Astrocyte (in vitro differentiated cells and primary cell): ENCODE measurements at regions not wholly inside any gene's neighbourhood (a gene's known extent, or its start where the extent isn't known, plus 50 kb on each side); places are given as distances from the start of the nearest gene placed in this dataset.

Source experiments
- DNase-seq: peaks from one replicate; pipeline ENCODE4 v3.0.0-alpha.2; 2010; ENCODE audit warnings: low read depth
- FAIRE-seq: peaks from 2 replicates; lab custom pipeline; 2011; peaks lifted over from hg19 to GRCh38; lab: Jason Lieb, UNC
- H2AFZ ChIP-seq: 2 replicates; pipeline ENCODE4 v1.6.0; 2012; ENCODE audit warnings: low read depth, low read length, inconsistent platforms
- H3K27ac ChIP-seq: 2 replicates; pipeline ENCODE4 v1.5.1; 2011; ENCODE audit warnings: low read depth, low read length, inconsistent platforms
- H3K27me3 ChIP-seq: 2 replicates; pipeline ENCODE4 v1.6.0; 2011; ENCODE audit warnings: low read length, inconsistent platforms; ENCODE audit not compliant: insufficient read depth
- H3K36me3 ChIP-seq: 2 replicates; pipeline ENCODE4 v1.5.1; 2011; ENCODE audit warnings: low read length, inconsistent platforms; ENCODE audit not compliant: insufficient read depth
- H3K4me1 ChIP-seq: 2 replicates; pipeline ENCODE4 v1.5.1; 2011; ENCODE audit warnings: low read length, inconsistent platforms; ENCODE audit not compliant: insufficient read depth
- H3K4me2 ChIP-seq: 2 replicates; pipeline ENCODE4 v1.6.0; 2012; ENCODE audit warnings: low read length, inconsistent platforms
- H3K4me3 ChIP-seq: 2 replicates; pipeline ENCODE4 v1.5.1; 2011; ENCODE audit warnings: low read depth, mild to moderate bottlenecking, low read length, inconsistent platforms; ENCODE audit not compliant: insufficient read depth
- H3K79me2 ChIP-seq: 2 replicates; pipeline ENCODE4 v1.6.0; 2012; ENCODE audit warnings: mild to moderate bottlenecking, low read length, inconsistent platforms; ENCODE audit not compliant: insufficient read depth
- H3K9ac ChIP-seq: 2 replicates; pipeline ENCODE4 v1.6.0; 2012; ENCODE audit warnings: mild to moderate bottlenecking, low read length, inconsistent platforms
- H3K9me3 ChIP-seq: 2 replicates; pipeline ENCODE4 v1.5.1; 2012; ENCODE audit warnings: low read depth, mild to moderate bottlenecking, low read length, inconsistent platforms; ENCODE audit not compliant: insufficient read depth
- H4K20me1 ChIP-seq: 2 replicates; pipeline ENCODE4 v1.6.0; 2012; ENCODE audit warnings: low read length, inconsistent platforms; ENCODE audit not compliant: insufficient read depth
- H3K27ac Mint-ChIP-seq: one replicate; pipeline ENCODE4 v1.8.0; 2021; ENCODE audit warnings: mild to moderate bottlenecking, mixed read lengths; ENCODE audit not compliant: unreplicated experiment
- H3K27me3 Mint-ChIP-seq: one replicate; pipeline ENCODE4 v1.8.0; 2021; ENCODE audit warnings: low read depth, mixed read lengths; ENCODE audit not compliant: unreplicated experiment
- H3K36me3 Mint-ChIP-seq: one replicate; pipeline ENCODE4 v1.8.0; 2021; ENCODE audit warnings: low read depth, mixed read lengths; ENCODE audit not compliant: unreplicated experiment
- H3K4me1 Mint-ChIP-seq: one replicate; pipeline ENCODE4 v1.8.0; 2021; ENCODE audit warnings: low read depth, mixed read lengths; ENCODE audit not compliant: unreplicated experiment
- H3K4me3 Mint-ChIP-seq: one replicate; pipeline ENCODE4 v1.8.0; 2021; ENCODE audit warnings: mild to moderate bottlenecking, moderate library complexity, mixed read lengths; ENCODE audit not compliant: unreplicated experiment
- H3K9me3 Mint-ChIP-seq: one replicate; pipeline ENCODE4 v1.8.0; 2021; ENCODE audit warnings: mild to moderate bottlenecking, mixed read lengths; ENCODE audit not compliant: unreplicated experiment
- EZH2 ChIP-seq: IDR thresholded peaks from 2 replicates; pipeline ENCODE4 v1.6.1; 2012; ENCODE audit warnings: mild to moderate bottlenecking, low read length, inconsistent platforms; ENCODE audit not compliant: insufficient read depth
- TF ChIP-seq, protein P1 (sequence below): IDR thresholded peaks from 2 replicates; pipeline ENCODE4 v1.5.1; 2011; ENCODE audit warnings: low read depth, mild to moderate bottlenecking, inconsistent platforms, low read length, moderate library complexity; ENCODE audit not compliant: insufficient read depth

DNA sequence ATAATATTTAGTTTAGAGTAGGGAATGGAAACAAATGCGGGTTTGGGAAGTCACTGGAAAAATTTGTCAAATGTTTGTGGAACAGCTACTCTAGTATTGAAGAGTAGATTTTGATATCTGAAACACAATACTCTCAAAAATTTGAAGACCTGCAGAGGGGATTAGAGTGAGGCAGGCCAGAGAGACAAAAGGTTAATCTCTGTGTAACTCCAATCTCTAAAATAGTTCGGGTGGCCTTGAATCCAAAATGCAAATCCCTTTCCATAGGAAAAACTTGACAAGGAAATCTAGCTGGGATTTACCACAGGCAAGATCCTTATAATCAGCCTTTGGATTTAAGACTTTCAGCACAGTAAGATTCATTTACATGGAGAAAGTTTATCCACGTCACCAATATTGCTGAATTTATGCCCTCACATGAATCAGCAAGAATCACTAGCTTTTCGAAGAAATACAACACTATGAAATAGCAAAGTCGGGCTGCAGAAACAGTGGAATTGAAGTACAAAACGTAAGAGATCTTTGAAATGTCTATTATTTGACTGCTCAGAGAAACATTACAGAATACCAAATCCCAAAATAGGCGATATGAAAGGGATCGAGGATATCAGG lies 423.7 kb upstream of the ZNF804A start:
- Mint-ChIP-seq H3K9me3 (no peaks in the 10 kb centered on the region), H3K4me3 (no peak overlapping the region), H3K4me1 (no peaks in the 10 kb centered on the region), H3K36me3 (no peaks in the 10 kb centered on the region), H3K27ac (no peak overlapping the region), H3K27me3 (no peaks in the 10 kb centered on the region)
- H3K27me3 ChIP-seq, result no peaks in the 10 kb centered on the region
- no peak overlapping the region for H3K4me2 ChIP-seq
- no peak for TF ChIP-seq EZH2
- TF ChIP-seq, protein P1, sequence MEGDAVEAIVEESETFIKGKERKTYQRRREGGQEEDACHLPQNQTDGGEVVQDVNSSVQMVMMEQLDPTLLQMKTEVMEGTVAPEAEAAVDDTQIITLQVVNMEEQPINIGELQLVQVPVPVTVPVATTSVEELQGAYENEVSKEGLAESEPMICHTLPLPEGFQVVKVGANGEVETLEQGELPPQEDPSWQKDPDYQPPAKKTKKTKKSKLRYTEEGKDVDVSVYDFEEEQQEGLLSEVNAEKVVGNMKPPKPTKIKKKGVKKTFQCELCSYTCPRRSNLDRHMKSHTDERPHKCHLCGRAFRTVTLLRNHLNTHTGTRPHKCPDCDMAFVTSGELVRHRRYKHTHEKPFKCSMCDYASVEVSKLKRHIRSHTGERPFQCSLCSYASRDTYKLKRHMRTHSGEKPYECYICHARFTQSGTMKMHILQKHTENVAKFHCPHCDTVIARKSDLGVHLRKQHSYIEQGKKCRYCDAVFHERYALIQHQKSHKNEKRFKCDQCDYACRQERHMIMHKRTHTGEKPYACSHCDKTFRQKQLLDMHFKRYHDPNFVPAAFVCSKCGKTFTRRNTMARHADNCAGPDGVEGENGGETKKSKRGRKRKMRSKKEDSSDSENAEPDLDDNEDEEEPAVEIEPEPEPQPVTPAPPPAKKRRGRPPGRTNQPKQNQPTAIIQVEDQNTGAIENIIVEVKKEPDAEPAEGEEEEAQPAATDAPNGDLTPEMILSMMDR, result no peak
- FAIRE-seq (no peak), DNase-seq (no peak)
- no peaks in the 10 kb centered on the region for H3K4me1 ChIP-seq
- H2AFZ ChIP-seq, result no peak overlapping the region
- no peak overlapping the region for H3K27ac ChIP-seq
- no peak overlapping the region for H3K4me3 ChIP-seq
- H4K20me1 ChIP-seq, result no peaks in the 10 kb centered on the region
- no peaks in the 10 kb centered on the region for H3K9me3 ChIP-seq
- H3K79me2 ChIP-seq, result no peaks in the 10 kb centered on the region
- no peaks in the 10 kb centered on the region for H3K36me3 ChIP-seq
- no peak overlapping the region for H3K9ac ChIP-seq

- Mint-ChIP-seq H3K27me3 (no peaks in the 10 kb centered on the region), H3K4me1 (no peaks in the 10 kb centered on the region), H3K27ac (no peak overlapping the region), H3K36me3 (no peaks in the 10 kb centered on the region), H3K4me3 (no peak overlapping the region), H3K9me3 (no peaks in the 10 kb centered on the region)
- H3K36me3 ChIP-seq, result no peaks in the 10 kb centered on the region
- DNase-seq (no peak), FAIRE-seq (no peak)
- H3K79me2 ChIP-seq, result no peaks in the 10 kb centered on the region
- no peak for TF ChIP-seq EZH2
- TF ChIP-seq, protein P1, result no peak
- no peak overlapping the region for H3K4me3 ChIP-seq
- H2AFZ ChIP-seq, result no peak overlapping the region
- no peak overlapping the region for H3K4me2 ChIP-seq
- H3K27ac ChIP-seq, result no peak overlapping the region
- H3K9me3 ChIP-seq, result no peaks in the 10 kb centered on the region
- no peak overlapping the region for H3K9ac ChIP-seq
- no peaks in the 10 kb centered on the region for H3K4me1 ChIP-seq
- no peaks in the 10 kb centered on the region for H4K20me1 ChIP-seq
- no peaks in the 10 kb centered on the region for H3K27me3 ChIP-seq
These were observed 420.1 kb upstream of the ZNF804A start for GRCh38 chr2:184178229-184178628.

- H3K4me2 ChIP-seq, result no peak overlapping the region
- no peak overlapping the region for H3K4me3 ChIP-seq
- TF ChIP-seq EZH2, result no peak
- TF ChIP-seq, protein P1, result no peak
- H3K9me3 ChIP-seq, result no peaks in the 10 kb centered on the region
- H3K27me3 ChIP-seq, result no peaks in the 10 kb centered on the region
- no peaks in the 10 kb centered on the region for H4K20me1 ChIP-seq
- no peak overlapping the region for H3K4me3 Mint-ChIP-seq
- no peaks in the 10 kb centered on the region for H3K79me2 ChIP-seq
- no peaks in the 10 kb centered on the region for H3K4me1 ChIP-seq
- H3K27ac ChIP-seq, result no peak overlapping the region
- H3K36me3 ChIP-seq, result no peaks in the 10 kb centered on the region
- no peaks in the 10 kb centered on the region for H3K27me3 Mint-ChIP-seq
- H2AFZ ChIP-seq, result no peak overlapping the region
- H3K9ac ChIP-seq, result no peak overlapping the region
- peaks cover 2% of the 10 kb centered on the region for H3K4me1 Mint-ChIP-seq
- FAIRE-seq (no peak), DNase-seq (no peak)
- no peaks in the 10 kb centered on the region for H3K36me3 Mint-ChIP-seq
- H3K27ac Mint-ChIP-seq, result no peak overlapping the region
- no peaks in the 10 kb centered on the region for H3K9me3 Mint-ChIP-seq
These were observed 411.9 kb upstream of the ZNF804A start for GRCh38 chr2:184186436-184186835.
